ENCODE measurements at regions not wholly inside any gene's neighbourhood (a gene's known extent, or its start where the extent isn't known, plus 50 kb on each side); places are given as distances from the start of the nearest gene placed in this dataset.

- no peak for DNase-seq (ENCODE audit: low read depth)
- H3K4me3 ChIP-seq (ENCODE audit: low read depth, low read length): no peak overlapping the region
- TF ChIP-seq, protein P1, sequence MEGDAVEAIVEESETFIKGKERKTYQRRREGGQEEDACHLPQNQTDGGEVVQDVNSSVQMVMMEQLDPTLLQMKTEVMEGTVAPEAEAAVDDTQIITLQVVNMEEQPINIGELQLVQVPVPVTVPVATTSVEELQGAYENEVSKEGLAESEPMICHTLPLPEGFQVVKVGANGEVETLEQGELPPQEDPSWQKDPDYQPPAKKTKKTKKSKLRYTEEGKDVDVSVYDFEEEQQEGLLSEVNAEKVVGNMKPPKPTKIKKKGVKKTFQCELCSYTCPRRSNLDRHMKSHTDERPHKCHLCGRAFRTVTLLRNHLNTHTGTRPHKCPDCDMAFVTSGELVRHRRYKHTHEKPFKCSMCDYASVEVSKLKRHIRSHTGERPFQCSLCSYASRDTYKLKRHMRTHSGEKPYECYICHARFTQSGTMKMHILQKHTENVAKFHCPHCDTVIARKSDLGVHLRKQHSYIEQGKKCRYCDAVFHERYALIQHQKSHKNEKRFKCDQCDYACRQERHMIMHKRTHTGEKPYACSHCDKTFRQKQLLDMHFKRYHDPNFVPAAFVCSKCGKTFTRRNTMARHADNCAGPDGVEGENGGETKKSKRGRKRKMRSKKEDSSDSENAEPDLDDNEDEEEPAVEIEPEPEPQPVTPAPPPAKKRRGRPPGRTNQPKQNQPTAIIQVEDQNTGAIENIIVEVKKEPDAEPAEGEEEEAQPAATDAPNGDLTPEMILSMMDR (IDR thresholded peaks at IDR 0.05; ENCODE audit: insufficient read depth, low read depth, low read length): no peak
These were observed 187.6 kb upstream of the TNC start for GRCh38 chr9:115305543-115305942.

DNA sequence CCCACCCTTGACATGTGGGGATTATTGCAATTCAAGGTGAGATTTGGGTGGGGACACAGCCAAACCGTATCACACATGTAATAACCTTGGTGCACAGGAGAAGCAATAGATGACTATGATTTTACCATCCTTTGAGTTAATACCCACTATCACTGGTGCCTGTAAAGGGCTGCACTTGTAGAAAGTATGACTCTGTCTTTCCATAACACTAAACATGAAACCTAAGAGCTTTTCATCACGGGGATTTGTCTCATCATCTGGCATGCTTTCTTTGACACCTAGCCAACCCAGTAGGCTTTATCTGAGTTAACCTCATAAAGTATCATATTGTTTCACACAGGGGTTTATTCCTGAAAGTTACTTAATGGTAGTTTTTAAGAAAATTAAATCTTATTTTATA lies 188.9 kb upstream of the TNC start:
- DNase-seq (ENCODE audit: low read depth): no peak
- TF ChIP-seq, protein P1 (IDR thresholded peaks at IDR 0.05; ENCODE audit: insufficient read depth, low read depth, low read length): no peak
- H3K4me3 ChIP-seq (ENCODE audit: low read depth, low read length): no peak overlapping the region

DNA sequence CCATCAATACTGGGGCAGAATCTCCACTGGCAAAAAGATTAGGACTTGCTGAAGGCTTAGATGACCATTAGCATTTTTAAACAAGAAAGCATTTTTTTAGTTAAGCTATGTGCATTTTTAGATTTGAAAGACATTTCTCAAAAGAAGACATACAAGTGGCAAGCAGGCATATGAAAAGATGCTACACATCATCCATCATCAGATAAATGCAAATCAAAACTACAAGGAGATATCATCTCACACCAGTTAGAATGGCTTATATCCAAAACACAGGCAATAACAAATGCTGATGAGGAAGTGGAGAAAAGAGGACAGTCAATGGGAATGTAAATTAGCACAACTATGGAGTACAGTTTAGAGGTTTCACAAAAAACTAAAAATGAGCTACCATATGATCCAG lies 195.6 kb upstream of the TNC start:
- no peak overlapping the region for H3K4me3 ChIP-seq (ENCODE audit: low read depth, low read length)
- TF ChIP-seq, protein P1 (IDR thresholded peaks at IDR 0.05; ENCODE audit: insufficient read depth, low read depth, low read length): no peak
- no peak for DNase-seq (ENCODE audit: low read depth)

DNA sequence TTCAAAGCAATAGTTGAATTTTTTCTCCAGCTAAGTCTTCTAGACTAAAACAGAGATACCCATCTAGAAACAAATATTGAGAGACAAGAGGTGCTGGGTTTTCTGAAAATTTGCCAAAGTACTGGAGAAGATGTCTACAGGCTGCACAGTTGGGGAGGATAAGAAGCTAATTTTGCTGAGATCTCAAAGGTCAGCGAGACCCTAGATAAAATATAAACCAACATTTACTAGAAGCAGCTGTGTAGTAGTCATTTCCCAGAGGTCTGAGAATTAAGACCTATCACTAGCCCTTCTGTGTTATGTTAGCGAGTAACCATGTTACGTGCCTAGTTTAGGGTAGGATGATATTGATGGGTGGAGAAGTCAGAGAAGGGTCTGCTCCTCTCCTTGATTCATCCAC lies 208.5 kb upstream of the TNC start:
- H3K4me3 ChIP-seq (ENCODE audit: low read depth, low read length): no peak overlapping the region
- TF ChIP-seq, protein P1 (IDR thresholded peaks at IDR 0.05; ENCODE audit: insufficient read depth, low read depth, low read length): no peak
- peak; percentile 53 for DNase-seq (ENCODE audit: low read depth)

DNA sequence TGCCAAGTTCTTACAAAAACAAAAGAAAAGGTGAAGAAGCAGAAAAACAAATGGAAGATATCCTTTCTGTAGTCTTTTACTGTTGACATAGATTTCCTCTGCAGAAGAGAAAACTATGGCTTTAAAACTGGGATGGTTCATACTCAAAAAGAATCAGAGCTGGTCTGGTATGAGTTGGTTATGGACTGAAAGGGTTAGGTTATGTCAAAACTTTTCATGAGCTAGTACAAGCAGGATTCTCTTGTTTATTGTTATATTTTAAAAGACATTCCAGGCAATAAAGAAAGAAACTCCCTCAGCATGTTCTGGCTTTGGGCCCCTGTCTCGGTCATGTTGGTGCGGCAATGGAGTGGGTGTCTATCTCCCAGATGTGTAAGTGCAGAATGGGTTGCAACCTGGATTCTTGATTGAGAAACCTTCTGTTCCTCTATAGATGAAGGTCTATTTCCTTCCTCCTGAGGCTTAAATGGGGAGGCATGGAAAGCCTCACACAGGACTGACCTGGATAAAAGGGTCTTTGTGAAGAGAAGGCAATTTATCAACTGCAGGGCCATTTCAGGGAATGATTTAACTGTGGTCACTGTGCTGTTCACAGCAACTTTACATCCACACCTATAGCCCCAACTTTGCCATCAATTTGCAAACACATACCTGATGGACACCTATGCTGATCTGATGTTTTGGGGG lies 209.6 kb upstream of the TNC start:
- no peak overlapping the region for H3K4me3 ChIP-seq (ENCODE audit: low read depth, low read length)
- peak; percentile 81 for DNase-seq (ENCODE audit: low read depth)
- TF ChIP-seq, protein P1 (IDR thresholded peaks at IDR 0.05; ENCODE audit: insufficient read depth, low read depth, low read length): no peak

DNA sequence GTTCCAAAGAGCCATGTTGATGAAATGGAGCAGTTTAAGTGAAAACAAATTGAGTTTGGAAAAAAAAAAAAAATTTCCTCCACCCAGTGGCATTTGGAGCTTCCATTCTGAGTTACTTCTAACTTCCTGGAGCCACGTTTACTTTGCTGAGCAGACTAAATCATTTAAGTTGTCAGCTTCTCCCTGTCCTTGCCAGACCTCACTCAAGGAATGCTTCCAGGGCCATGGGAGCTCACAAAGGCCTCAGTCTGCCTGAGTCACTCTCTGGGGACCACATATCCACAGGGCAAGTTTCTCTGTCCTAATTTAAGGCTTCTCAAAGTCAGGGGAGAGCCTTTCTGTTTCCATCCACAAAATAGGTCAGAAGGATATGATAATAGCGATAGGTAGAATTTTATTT lies 210.3 kb upstream of the TNC start:
- TF ChIP-seq, protein P1 (IDR thresholded peaks at IDR 0.05; ENCODE audit: insufficient read depth, low read depth, low read length): no peak
- DNase-seq (ENCODE audit: low read depth): peak; percentile 84
- H3K4me3 ChIP-seq (ENCODE audit: low read depth, low read length): no peak overlapping the region

DNA sequence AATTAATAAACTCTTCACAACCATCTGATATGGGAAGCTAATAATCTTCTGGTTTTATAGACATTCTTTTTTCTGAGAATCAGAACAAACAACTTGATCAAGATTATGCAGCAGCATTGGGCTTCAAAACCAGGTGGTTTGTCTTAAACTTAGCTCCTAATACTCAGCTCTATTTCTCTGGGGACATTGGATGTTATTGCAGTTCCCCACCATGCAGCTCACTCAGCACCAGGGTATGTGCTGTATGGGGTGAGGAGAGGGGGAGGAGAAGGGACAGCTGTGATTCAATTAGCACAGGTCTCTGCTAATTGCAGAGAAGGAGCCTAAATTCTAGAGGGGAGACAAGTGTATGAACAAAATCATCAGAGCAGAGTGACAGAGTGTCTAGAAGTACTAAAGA lies 210.7 kb upstream of the TNC start:
- TF ChIP-seq, protein P1 (IDR thresholded peaks at IDR 0.05; ENCODE audit: insufficient read depth, low read depth, low read length): no peak
- DNase-seq (ENCODE audit: low read depth): no peak
- no peak overlapping the region for H3K4me3 ChIP-seq (ENCODE audit: low read depth, low read length)
